A673 (cell line): ENCODE measurements at regions not wholly inside any gene's neighbourhood (a gene's known extent, or its start where the extent isn't known, plus 50 kb on each side); places are given as distances from the start of the nearest gene placed in this dataset.
A peak's percentile ranks its signal among the peaks of the same experiment; 100 is the strongest.

ENCODE experiments used
- CTCF ChIP-seq: fragments of 300-800, 200-600 bp; sonication (generic); conservative IDR thresholded peaks from 2 replicates; pipeline ENCODE4 v1.5.1; 2017; ENCODE audit warnings: low read depth, mild to moderate bottlenecking, antibody characterized with exemption, low read length, moderate library complexity, mixed read lengths
- EZH2 ChIP-seq: fragments of 200-600 bp; sonication (generic); IDR thresholded peaks from 2 replicates; pipeline ENCODE4 v1.6.1; 2017; ENCODE audit warnings: borderline replicate concordance, low read depth, mild to moderate bottlenecking, mixed read lengths, antibody characterized with exemption, low read length; ENCODE audit not compliant: poor library complexity, severe bottlenecking

GRCh38 chr11:101759771-101760450 lies 154.9 kb upstream of the CEP126 start:
- TF ChIP-seq EZH2 (no peak), CTCF (peak; percentile 38; the same call in 1 of the 2 replicates)
